Cardiac muscle cell (in vitro differentiated cells and primary cell): ENCODE measurements at regions not wholly inside any gene's neighbourhood (a gene's known extent, or its start where the extent isn't known, plus 50 kb on each side); places are given as distances from the start of the nearest gene placed in this dataset.

Experiments
- DNase-seq, 2 donors: peaks; one replicate each; pipeline versions ENCODE4 v3.0.0 to v3.0.0-alpha.2; 2010 to 2017; ENCODE audit warnings: low read depth in 1 of 2, low spot score in 1 of 2
- H3K27ac ChIP-seq: fragments of 200-600 bp; sonication (generic); 2 replicates; pipeline ENCODE4 v1.5.1; 2016
- H3K27me3 ChIP-seq: fragments of 200-600 bp; sonication (generic); 2 replicates; pipeline ENCODE4 v1.6.0; 2016; ENCODE audit warnings: control low read depth
- H3K36me3 ChIP-seq: fragments of 200-600 bp; sonication (generic); 2 replicates; pipeline ENCODE4 v1.5.1; 2016; ENCODE audit warnings: control low read depth
- H3K4me1 ChIP-seq: fragments of 200-600 bp; sonication (generic); 2 replicates; pipeline ENCODE4 v1.8.1; 2017; ENCODE audit warnings: low read depth, mild to moderate bottlenecking, mixed run types
- H3K4me3 ChIP-seq: fragments of 200-600 bp; sonication (generic); 2 replicates; pipeline ENCODE4 v1.5.1; 2016; ENCODE audit warnings: mild to moderate bottlenecking
- H3K9me3 ChIP-seq: fragments of 200-600 bp; sonication (generic); 2 replicates; pipeline ENCODE4 v1.5.1; 2017; ENCODE audit warnings: low read depth, mild to moderate bottlenecking, control low read depth
- TF ChIP-seq, protein P1 (sequence below): IDR thresholded peaks from 2 replicates; pipeline ENCODE4 v1.5.1; 2012; ENCODE audit warnings: low read depth, mild to moderate bottlenecking, low read length

- Histone ChIP-seq H3K36me3 (no peaks in the 10 kb centered on the region), H3K4me3 (no peak overlapping the region), H3K4me1 (no peaks in the 10 kb centered on the region), H3K27me3 (no peaks in the 10 kb centered on the region), H3K9me3 (no peaks in the 10 kb centered on the region), H3K27ac (no peak overlapping the region)
- TF ChIP-seq, protein P1, sequence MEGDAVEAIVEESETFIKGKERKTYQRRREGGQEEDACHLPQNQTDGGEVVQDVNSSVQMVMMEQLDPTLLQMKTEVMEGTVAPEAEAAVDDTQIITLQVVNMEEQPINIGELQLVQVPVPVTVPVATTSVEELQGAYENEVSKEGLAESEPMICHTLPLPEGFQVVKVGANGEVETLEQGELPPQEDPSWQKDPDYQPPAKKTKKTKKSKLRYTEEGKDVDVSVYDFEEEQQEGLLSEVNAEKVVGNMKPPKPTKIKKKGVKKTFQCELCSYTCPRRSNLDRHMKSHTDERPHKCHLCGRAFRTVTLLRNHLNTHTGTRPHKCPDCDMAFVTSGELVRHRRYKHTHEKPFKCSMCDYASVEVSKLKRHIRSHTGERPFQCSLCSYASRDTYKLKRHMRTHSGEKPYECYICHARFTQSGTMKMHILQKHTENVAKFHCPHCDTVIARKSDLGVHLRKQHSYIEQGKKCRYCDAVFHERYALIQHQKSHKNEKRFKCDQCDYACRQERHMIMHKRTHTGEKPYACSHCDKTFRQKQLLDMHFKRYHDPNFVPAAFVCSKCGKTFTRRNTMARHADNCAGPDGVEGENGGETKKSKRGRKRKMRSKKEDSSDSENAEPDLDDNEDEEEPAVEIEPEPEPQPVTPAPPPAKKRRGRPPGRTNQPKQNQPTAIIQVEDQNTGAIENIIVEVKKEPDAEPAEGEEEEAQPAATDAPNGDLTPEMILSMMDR = no peak
- no peak for DNase-seq
Observed at GRCh38 chrX:113728937-113729336, 854.9 kb upstream of the HTR2C start.

- Histone ChIP-seq H3K4me3 (no peak overlapping the region), H3K27ac (no peak overlapping the region), H3K36me3 (no peaks in the 10 kb centered on the region), H3K9me3 (no peaks in the 10 kb centered on the region), H3K4me1 (no peaks in the 10 kb centered on the region), H3K27me3 (no peaks in the 10 kb centered on the region)
- TF ChIP-seq, protein P1 = no peak
- no peak for DNase-seq
Observed at GRCh38 chrX:113726898-113727297, 857.0 kb upstream of the HTR2C start.

DNA sequence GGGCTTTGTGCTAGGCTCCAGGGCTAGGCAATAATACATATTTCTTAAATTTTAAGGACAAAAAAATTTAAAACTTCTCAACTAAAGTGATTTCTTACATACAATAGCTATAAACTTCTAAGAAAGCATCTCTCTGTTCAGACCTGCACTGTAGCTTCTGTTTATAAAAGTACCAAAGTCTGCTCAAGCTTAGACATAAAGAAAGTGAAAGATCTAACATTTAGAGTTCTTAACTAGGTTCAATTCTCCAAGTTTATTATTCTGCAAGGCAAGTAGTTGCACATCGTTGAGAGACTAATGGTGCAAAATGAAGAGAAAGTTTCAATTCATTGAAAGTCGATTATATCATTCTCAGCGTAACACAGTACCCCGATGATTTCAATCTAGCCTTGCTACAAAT is 857.4 kb upstream of the HTR2C start:
- H3K36me3 ChIP-seq = no peaks in the 10 kb centered on the region
- no peaks in the 10 kb centered on the region for H3K9me3 ChIP-seq
- H3K4me3 ChIP-seq = no peak overlapping the region
- no peaks in the 10 kb centered on the region for H3K27me3 ChIP-seq
- DNase-seq = no peak
- TF ChIP-seq, protein P1 = no peak
- no peak overlapping the region for H3K27ac ChIP-seq
- H3K4me1 ChIP-seq = no peaks in the 10 kb centered on the region

DNA sequence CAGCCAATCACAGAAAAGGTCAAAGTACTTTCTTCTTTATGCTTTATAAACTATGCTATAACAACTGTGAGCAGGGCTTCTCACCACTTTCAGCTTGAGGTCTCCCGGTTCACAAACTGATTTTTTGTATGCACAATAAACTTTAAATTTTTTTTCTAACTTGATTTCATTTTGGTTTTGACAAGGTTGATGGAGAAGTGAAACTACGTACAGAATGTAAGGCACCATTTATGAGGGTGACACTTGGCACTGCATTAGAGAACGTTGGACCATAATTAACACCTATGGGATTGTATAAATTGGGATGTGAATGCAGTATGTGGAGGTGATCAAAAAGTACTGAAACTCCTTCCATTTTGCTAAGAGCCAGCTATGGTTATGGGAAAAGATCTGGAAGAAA is 857.9 kb upstream of the HTR2C start:
- TF ChIP-seq, protein P1 = no peak
- no peak for DNase-seq
- no peaks in the 10 kb centered on the region for H3K9me3 ChIP-seq
- H3K27ac ChIP-seq = no peak overlapping the region
- H3K36me3 ChIP-seq = no peaks in the 10 kb centered on the region
- H3K27me3 ChIP-seq = no peaks in the 10 kb centered on the region
- H3K4me1 ChIP-seq = no peaks in the 10 kb centered on the region
- H3K4me3 ChIP-seq = no peak overlapping the region

DNA sequence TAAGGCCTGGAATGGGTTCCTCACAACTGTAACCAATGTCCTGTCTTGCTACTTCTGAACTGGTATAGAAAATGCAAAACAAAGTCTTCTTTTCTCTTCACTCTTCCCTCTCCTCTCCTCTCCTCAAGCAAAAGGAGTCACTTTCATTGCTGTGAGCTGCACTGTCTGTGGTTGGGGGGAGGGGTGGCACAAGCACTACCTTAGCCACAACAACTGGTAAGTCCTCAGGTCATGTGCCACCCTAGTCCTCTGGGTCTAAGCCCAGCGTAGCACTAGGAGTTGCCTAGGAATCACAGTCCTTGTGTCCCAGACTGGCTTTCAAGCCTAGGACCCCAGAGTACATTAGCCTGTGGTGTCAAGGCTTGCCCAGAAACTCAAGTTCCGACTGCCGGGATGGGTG is 859.3 kb upstream of the AMOT start:
- Histone ChIP-seq H3K4me3 (no peak overlapping the region), H3K36me3 (no peaks in the 10 kb centered on the region), H3K27ac (no peak overlapping the region), H3K9me3 (no peaks in the 10 kb centered on the region), H3K4me1 (no peaks in the 10 kb centered on the region), H3K27me3 (no peaks in the 10 kb centered on the region)
- TF ChIP-seq, protein P1 = no peak
- DNase-seq = no peak

DNA sequence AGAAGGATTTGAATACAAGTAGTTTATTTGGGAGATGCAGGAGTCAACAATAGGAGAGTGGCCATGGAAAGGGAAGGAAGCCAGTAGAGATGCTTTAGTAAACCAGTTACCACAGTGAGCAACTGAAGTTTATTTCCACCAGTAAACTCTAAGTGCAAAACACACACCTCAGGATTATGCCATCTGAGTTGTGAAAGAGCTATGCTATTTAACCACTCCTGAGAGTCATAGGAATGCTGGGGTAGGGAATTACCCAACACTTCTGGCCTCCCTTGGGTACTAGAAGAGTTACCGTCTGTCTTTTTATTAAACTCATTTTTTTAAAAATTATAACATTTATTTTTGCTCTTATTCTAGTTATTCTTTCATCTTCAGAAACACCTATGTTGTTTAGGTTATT is 834.6 kb upstream of the AMOT start:
- TF ChIP-seq, protein P1 = no peak
- no peaks in the 10 kb centered on the region for H3K27me3 ChIP-seq
- DNase-seq = peak in 1 of 2 donors; percentile 1
- no peak overlapping the region for H3K27ac ChIP-seq
- H3K9me3 ChIP-seq = no peaks in the 10 kb centered on the region
- H3K4me1 ChIP-seq = no peaks in the 10 kb centered on the region
- H3K36me3 ChIP-seq = no peaks in the 10 kb centered on the region
- H3K4me3 ChIP-seq = no peak overlapping the region
